DND-41 (cell line): ENCODE measurements at regions not wholly inside any gene's neighbourhood (a gene's known extent, or its start where the extent isn't known, plus 50 kb on each side); places are given as distances from the start of the nearest gene placed in this dataset.

Experiments
- EZH2 ChIP-seq: IDR thresholded peaks from 3 replicates; pipeline ENCODE4 v1.6.1; 2012; ENCODE audit warnings: borderline replicate concordance, low read depth, mild to moderate bottlenecking, moderate library complexity, low read length, inconsistent platforms; ENCODE audit not compliant: severe bottlenecking
- TF ChIP-seq, protein P1 (sequence below): IDR thresholded peaks from 2 replicates; pipeline ENCODE4 v1.5.1; 2012; ENCODE audit warnings: borderline replicate concordance, low read length, moderate library complexity, mild to moderate bottlenecking; ENCODE audit not compliant: poor library complexity, severe bottlenecking; ENCODE audit errors: extremely low read depth

DNA sequence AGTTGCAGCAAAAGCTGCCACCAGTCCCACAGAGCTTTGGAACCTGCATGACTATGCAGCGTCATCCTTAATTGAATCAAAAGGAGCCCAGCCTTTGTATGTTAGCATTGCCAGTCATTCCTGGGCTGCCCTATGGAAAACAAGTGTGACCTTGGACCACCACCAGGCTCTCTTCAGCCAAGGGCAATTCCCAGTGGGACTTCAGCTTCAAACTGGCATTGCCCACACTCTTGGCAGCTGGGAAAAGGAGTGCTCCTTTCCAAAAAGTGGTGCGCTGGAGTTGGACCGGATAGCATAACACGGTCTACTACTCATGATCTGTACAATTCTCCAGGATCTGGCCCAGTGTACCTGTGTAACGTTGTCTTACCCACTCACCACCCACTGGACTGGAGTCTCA lies 259.5 kb downstream of the MREG start:
- TF ChIP-seq, protein P1, sequence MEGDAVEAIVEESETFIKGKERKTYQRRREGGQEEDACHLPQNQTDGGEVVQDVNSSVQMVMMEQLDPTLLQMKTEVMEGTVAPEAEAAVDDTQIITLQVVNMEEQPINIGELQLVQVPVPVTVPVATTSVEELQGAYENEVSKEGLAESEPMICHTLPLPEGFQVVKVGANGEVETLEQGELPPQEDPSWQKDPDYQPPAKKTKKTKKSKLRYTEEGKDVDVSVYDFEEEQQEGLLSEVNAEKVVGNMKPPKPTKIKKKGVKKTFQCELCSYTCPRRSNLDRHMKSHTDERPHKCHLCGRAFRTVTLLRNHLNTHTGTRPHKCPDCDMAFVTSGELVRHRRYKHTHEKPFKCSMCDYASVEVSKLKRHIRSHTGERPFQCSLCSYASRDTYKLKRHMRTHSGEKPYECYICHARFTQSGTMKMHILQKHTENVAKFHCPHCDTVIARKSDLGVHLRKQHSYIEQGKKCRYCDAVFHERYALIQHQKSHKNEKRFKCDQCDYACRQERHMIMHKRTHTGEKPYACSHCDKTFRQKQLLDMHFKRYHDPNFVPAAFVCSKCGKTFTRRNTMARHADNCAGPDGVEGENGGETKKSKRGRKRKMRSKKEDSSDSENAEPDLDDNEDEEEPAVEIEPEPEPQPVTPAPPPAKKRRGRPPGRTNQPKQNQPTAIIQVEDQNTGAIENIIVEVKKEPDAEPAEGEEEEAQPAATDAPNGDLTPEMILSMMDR = no peak
- TF ChIP-seq EZH2 = no peak
